MCF 10A (cell line): ENCODE measurements at regions not wholly inside any gene's neighbourhood (a gene's known extent, or its start where the extent isn't known, plus 50 kb on each side); places are given as distances from the start of the nearest gene placed in this dataset.

Experiments
- BruUV-seq: library from RNA; stranded (reverse); fragments of 400-500 nt; replicated peaks from 2 replicates; lab custom pipeline; 2021; lab: Mats Ljungman, UMichigan
- CTCF ChIA-PET: fragments of 300-600 bp; sonication (Branson Sonifier 250); formaldehyde crosslinking; extraction: SDS; loops from one replicate; lab custom pipeline; 2021; ENCODE audit warnings: antibody characterized with exemption, inconsistent platforms; lab: Yijun Ruan, JAX
- POLR2A ChIA-PET: fragments of 300-600, 350-650 bp; sonication (Branson Sonifier 250); formaldehyde crosslinking; extraction: SDS; loops from one replicate; lab custom pipeline; 2020; ENCODE audit warnings: antibody characterized with exemption, inconsistent platforms; lab: Yijun Ruan, JAX
- DNase-seq: peaks from one replicate; pipeline ENCODE4 v3.0.0-alpha.2; 2018; ENCODE audit not compliant: unreplicated experiment
- H3K27ac Mint-ChIP-seq: one replicate; pipeline ENCODE4 v1.8.0; 2022; ENCODE audit warnings: mild to moderate bottlenecking, low read depth, mixed read lengths; ENCODE audit not compliant: unreplicated experiment
- H3K27me3 Mint-ChIP-seq: one replicate; pipeline ENCODE4 v1.8.0; 2022; ENCODE audit warnings: mixed read lengths; ENCODE audit not compliant: insufficient read depth, unreplicated experiment
- H3K36me3 Mint-ChIP-seq: one replicate; pipeline ENCODE4 v1.8.0; 2022; ENCODE audit warnings: mild to moderate bottlenecking, moderate library complexity, mixed read lengths; ENCODE audit not compliant: insufficient read depth, unreplicated experiment
- H3K4me1 Mint-ChIP-seq: one replicate; pipeline ENCODE4 v1.8.0; 2022; ENCODE audit warnings: mixed read lengths; ENCODE audit not compliant: insufficient read depth, unreplicated experiment
- H3K4me3 Mint-ChIP-seq: one replicate; pipeline ENCODE4 v1.8.0; 2022; ENCODE audit warnings: mild to moderate bottlenecking, moderate library complexity, mixed read lengths; ENCODE audit not compliant: unreplicated experiment
- H3K9me3 Mint-ChIP-seq: one replicate; pipeline ENCODE4 v1.8.0; 2022; ENCODE audit warnings: mixed read lengths; ENCODE audit not compliant: unreplicated experiment
- intact Hi-C: fragments of 100-400 bp; cut with micrococcal nuclease; formaldehyde crosslinking; loops from 2 replicates; pipeline ENCODE4 v1.14.1; 2022
- TF ChIP-seq, protein P1 (sequence below): fragments of 200-600 bp; IDR thresholded peaks from one replicate; pipeline ENCODE4 v1.8.0; 2022; ENCODE audit warnings: antibody characterized with exemption, mild to moderate bottlenecking; ENCODE audit not compliant: unreplicated experiment

DNA sequence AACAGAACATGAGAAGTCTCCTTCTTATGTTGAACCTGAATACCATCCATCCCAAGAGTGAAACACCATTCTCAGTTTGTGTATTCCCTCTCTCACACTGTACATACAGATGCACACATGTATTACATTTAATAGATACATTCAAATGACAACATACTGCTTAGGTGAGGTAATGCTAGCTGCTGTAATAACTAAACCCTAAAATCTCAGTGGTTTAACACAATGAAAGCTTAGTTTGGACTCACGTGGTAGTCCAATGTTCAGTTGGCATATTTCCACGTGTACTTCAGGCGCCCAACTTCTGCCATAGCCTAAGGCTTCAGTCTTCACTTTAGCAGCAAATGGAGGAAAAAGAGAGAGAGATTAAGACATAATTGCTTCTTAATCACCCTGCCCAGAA, 351.1 kb upstream of the PMFBP1 start:
- intact Hi-C loops, result no loop called here
- Mint-ChIP-seq H3K4me1 (no peaks in the 10 kb centered on the region), H3K36me3 (peaks cover 6% of the 10 kb centered on the region), H3K9me3 (peaks cover 13% of the 10 kb centered on the region), H3K4me3 (no peak overlapping the region), H3K27ac (no peak overlapping the region), H3K27me3 (no peaks in the 10 kb centered on the region)
- ChIA-PET POLR2A (interaction anchor here (0.6 kb wide), 1 partner anchor 221 kb away, joined by 4 read pairs; no protein-coding TSS in a partner anchor), CTCF (interaction anchor here (1.0 kb wide), 1 partner anchor 20 kb away, joined by 3 read pairs; no protein-coding TSS in a partner anchor)
- no TSS peak for BruUV-seq
- TF ChIP-seq, protein P1, sequence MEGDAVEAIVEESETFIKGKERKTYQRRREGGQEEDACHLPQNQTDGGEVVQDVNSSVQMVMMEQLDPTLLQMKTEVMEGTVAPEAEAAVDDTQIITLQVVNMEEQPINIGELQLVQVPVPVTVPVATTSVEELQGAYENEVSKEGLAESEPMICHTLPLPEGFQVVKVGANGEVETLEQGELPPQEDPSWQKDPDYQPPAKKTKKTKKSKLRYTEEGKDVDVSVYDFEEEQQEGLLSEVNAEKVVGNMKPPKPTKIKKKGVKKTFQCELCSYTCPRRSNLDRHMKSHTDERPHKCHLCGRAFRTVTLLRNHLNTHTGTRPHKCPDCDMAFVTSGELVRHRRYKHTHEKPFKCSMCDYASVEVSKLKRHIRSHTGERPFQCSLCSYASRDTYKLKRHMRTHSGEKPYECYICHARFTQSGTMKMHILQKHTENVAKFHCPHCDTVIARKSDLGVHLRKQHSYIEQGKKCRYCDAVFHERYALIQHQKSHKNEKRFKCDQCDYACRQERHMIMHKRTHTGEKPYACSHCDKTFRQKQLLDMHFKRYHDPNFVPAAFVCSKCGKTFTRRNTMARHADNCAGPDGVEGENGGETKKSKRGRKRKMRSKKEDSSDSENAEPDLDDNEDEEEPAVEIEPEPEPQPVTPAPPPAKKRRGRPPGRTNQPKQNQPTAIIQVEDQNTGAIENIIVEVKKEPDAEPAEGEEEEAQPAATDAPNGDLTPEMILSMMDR, result no peak
- DNase-seq, result no peak

DNA sequence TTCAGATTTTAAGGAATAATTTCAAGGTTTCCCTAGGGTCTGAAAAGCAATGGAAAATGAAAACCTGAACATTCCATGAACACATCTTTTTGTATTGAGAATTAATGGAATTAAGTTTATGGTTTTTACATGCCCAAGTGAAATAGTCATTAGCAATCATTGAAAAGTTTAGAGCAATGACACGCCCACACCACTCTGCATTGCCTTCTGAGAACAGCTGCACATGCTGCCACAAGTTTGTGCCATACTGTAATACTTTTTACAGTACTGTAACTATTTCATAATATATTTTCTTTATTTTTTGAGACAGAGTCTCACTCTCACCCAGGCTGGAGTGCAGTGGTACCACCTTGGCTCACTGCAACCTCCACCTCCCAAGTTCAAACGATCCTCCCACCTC, 345.2 kb upstream of the PMFBP1 start:
- Mint-ChIP-seq H3K27ac (no peak overlapping the region), H3K36me3 (no peaks in the 10 kb centered on the region), H3K4me3 (no peak overlapping the region), H3K9me3 (peaks cover 6% of the 10 kb centered on the region), H3K4me1 (no peaks in the 10 kb centered on the region), H3K27me3 (no peaks in the 10 kb centered on the region)
- no TSS peak for BruUV-seq
- DNase-seq, result no peak
- TF ChIP-seq, protein P1, result no peak
- intact Hi-C loops, result no loop called here
- POLR2A ChIA-PET, result no interaction called here
- CTCF ChIA-PET, result interaction anchor here (0.9 to 1.1 kb wide), 2 partner anchors 14 to 537 kb away, joined by 4 to 6 read pairs; no protein-coding TSS in a partner anchor

- no peaks in the 10 kb centered on the region for H3K36me3 Mint-ChIP-seq
These were observed 339.2 kb upstream of the PMFBP1 start for GRCh38 chr16:72511171-72511570.

GRCh38 chr16:72508191-72508590, 336.2 kb upstream of the PMFBP1 start:
- Mint-ChIP-seq H3K4me1 (no peaks in the 10 kb centered on the region), H3K9me3 (no peaks in the 10 kb centered on the region), H3K4me3 (no peak overlapping the region), H3K27ac (no peak overlapping the region), H3K36me3 (no peaks in the 10 kb centered on the region), H3K27me3 (no peaks in the 10 kb centered on the region)
- intact Hi-C loops, result loop anchor here (10.0 kb wide), 1 partner anchor 307 kb away; no protein-coding TSS in a partner anchor
- POLR2A ChIA-PET, result no interaction called here
- TF ChIP-seq, protein P1, result no peak
- CTCF ChIA-PET, result no interaction called here
- no TSS peak for BruUV-seq
- no peak for DNase-seq

More at GRCh38 chr16:72511171-72511570, 339.2 kb upstream of the PMFBP1 start:
- BruUV-seq, result no TSS peak
- Mint-ChIP-seq H3K27me3 (no peaks in the 10 kb centered on the region), H3K27ac (no peak overlapping the region), H3K4me1 (no peaks in the 10 kb centered on the region), H3K9me3 (no peaks in the 10 kb centered on the region), H3K4me3 (no peak overlapping the region)
- ChIA-PET CTCF (interaction anchor here (1.0 kb wide), 1 partner anchor 10 kb away, joined by 3 read pairs; no protein-coding TSS in a partner anchor), POLR2A (no interaction called here)
- TF ChIP-seq, protein P1, result no peak
- DNase-seq, result no peak
- intact Hi-C loops, result no loop called here
